T-helper 2 cell (primary cell): ENCODE measurements at regions not wholly inside any gene's neighbourhood (a gene's known extent, or its start where the extent isn't known, plus 50 kb on each side); places are given as distances from the start of the nearest gene placed in this dataset.

Experiments used
- DNase-seq, 5 experiments: peaks; one replicate each; pipeline versions ENCODE4 v3.0.0 to v3.0.0-alpha.2; 2012 to 2022

DNA sequence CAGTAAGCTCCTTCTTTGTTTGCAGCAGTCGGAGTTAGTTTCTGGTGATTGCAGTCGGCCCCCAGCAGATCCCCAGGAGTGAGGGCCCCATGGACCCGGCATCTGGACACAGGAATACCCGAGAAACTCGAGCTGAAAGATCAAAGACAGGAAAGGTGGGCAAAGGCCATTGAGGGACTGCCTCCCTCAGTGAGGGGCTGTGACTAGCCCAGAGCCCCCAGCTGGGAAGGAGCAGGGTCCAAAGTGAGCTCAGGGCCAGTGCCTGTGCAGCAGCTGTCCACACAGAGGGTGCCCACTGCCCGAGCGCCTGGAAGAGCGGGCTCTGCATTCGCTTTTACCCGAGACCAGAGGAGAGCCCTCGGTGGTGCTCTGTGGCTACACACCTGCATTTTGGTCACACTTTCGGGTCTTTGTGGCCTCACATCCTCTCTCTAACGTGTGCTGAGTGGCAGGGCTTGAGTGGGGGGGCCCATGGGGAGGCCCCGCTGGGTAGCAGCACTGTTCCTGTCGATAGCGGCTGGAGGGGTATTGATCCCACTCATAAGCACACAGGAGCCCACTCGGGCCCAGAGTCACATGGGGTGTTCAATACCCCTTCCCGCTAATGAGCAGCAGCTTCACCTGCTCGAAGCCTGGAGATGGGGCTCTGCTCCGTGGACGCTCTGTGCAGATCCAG, 532.9 kb downstream of the TBC1D22A start:
- DNase-seq: no peak

DNA sequence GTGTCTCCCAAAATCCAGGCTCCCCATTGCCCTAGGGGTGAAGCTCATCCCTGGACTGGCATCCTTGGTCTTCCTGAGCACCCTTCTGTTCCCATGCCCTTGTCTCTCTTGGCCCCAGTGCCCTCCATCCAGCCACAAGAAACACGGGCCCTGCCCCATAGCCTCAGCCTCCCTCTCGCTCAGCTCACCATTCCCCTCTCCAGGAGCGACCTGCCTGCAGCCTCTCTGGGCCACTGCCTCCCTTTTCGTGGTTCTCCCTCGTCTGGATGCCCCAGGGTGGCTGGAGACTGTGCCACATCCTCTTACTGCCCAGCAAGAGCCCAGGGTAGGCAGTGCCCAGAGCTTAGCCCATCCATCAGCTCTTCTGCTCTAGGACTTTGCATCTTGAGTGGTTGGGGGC, 532.1 kb downstream of the TBC1D22A start:
- no peak for DNase-seq

DNA sequence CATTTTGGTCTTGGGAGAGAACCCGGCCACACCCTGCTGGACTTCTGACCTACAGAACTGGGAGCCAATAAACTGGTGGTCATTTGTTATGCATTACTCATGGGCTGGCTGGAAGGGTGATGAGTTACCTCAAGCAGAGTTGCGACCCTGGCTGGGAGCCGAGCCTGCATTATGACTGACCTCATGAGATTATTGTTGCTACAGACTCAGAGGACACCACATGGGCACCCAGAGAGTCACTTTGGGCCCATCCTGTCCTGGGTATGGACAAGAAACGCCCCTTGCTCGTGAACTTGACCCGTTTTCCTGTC, 531.7 kb downstream of the TBC1D22A start:
- DNase-seq: no peak

DNA sequence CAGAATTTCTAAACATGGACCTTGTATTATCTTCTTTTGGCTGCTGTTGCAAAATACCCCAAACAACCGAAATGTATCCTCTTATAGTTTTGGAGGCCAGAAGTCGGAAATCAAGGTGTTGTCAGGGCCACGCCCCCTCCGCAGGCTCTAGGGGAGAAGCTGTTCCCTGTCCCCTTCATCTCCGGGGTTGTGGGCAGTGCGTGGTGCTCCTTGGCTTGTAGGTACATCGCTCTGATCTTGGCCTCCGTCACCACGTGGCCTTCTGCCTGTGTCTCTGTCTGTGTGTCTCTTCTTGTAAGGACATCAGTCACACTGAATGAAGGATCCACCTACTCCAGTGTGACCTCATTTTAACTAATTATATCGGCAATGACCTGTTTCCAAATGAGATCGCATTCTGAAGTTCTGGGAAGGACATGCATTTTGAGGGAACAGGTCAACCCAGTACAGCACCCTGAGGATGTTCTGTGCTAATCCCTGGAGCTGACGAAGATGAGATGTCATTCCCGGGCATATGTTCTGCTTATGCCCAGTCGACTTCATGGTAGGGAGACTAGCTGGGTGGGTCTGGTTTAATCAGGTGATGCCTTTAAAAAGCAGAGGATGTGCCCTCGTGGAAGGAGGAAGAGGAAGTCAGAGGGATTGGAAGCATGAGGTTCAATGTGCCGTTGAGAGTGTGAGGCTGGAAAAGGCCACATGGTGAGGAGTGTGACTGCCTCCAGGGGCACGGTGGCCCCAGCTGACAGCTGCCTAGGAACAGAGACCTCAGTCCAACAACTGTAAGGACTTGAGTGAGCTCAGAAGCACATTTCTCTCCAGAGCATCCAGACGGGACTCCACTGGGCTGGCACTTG, 531.1 kb downstream of the TBC1D22A start:
- DNase-seq: no peak

DNA sequence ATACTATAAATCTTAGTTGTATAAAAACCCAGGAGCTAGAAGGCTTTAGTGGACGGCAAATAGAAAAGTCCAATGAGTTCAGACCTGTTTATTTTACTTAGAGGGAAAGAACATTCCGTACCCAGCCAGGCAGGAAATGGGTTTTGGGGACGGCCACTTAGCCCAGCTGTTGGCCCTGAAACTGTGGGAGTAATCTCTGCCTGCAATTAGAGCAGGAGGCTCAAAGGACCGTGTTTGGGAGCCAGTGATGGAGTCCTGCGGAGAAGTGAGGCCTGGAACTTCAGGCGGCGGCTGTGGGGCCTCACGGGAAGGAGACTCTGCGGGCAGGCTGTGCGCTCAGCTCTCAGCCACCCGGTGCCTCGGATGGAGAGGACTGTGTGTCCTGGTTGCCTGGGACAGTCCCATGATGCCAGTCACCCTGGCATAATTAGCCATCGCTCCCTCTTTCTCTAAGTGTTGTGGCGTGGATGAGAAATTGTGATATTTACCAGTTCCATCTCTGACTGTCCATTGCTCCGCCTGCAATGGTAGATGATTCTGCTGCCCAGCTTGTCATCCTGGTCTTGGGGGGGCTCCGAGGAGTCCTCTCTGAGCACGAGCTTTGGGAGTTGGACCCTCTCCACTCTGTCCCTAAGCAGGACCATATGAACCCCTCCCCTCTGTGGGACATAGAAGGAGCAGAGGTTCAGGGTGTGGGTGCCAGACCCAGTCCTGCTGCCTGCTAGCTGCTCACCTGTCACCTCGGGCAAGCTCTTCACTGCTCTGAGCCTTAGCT, 530.3 kb downstream of the TBC1D22A start:
- no peak for DNase-seq

DNA sequence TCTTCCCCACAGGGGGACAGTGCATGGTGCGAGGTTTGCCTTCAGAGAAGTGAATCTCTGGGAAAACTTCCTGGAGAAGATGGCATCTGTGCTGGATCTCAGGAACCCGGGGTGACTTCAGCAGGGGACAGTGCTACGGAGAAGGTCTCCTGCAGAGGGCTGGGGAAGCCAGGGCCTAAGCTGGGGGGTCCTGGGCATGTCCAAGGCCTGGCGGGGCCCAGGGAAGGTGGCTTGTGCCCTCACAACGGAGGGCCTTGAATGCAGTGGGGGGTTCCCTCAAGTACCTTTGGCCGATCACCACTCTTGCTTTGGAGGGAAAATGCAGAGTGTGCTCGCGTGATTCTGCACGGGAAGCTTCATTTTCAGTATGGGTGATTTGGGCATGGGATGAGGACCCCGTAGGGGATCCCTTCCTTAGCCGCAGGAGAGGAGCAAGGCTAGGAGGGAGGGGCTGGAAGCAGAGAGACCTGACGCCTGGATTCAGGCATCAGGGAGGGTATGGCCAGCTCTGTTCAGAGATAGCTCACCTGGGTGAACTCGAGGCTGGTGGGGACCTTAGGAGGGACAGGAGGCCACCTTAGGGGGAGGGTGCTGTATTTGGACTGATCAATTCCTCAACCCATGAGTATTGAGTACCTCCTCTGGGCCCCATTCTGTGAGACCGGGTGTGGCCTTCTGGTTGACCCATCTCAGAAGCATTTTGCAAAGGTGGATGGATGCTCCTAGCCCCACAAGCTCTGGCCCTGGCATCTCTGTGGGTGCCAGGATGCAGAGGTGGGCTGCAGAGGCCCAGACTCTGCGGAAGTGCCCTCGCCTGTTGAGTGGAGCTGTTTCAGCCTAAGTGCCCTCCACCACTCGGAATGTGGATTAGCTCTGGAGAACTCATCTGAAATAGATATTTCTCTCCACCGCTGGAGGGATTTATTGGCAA, 529.4 kb downstream of the TBC1D22A start:
- DNase-seq: no peak

DNA sequence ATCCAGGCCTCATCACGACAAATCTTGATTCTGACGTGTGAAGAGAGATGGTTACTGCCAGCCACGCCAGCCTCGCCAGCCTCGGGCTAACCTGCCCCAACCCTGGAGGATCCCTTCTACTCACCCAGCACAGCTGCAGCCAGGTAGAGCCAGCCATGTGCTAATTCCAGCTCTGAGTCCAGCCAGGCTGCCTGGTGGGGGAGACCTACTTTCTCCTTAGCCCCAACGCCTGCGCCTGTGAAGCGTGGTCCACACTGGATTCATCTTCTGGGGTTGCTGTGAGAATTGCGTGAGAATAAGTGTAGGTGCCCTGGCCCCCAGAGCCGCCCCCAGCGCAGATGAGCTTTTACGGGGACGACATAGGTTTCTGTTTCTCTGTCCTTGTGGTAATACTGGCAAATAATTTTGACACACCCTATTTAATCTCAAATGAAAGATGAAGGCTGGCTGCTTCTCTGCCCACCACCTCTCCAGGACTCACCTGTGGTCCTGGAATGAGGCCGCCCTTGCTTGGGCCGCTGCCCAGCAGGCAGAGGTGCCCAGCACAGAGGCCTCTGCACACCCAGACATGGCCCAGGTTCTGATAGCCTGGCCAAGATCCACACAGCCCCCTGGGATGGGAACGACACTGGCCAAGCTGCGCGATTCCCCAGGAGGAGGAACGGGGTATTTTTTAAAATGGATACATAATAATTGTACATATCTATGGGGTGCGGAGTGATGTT, 528.4 kb downstream of the TBC1D22A start:
- DNase-seq: no peak

DNA sequence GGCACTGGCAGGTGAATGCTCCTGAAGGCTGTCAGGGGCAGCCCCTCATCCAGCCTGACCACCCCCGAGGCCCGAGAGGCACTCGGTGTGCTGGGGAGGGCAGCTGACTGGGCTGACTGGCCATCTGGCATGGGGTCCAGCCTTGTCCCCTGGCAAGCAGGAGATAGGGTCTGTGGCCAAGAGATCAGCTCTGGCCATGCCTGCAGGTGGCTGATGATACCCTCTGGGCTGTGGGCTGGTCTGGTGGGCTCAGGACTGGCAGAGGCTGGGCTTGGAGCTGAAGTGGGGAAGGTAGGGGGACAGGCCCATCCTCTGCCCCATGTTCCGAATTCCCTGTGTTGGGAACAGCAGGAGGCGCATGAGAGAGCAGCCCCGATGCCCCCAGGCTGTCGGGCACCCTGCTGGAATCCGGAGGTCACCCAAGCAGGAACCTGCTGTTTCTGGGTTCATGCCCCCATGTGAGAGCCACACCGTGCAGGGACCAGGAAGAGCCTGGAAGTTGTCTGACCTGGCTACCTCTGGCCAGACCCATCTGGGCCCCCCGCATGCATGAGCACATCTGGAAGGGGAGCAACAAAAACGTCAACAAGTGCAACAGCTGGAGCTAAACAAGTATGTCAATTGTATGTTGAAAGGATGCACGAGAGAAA, 527.0 kb downstream of the TBC1D22A start:
- DNase-seq: no peak

DNA sequence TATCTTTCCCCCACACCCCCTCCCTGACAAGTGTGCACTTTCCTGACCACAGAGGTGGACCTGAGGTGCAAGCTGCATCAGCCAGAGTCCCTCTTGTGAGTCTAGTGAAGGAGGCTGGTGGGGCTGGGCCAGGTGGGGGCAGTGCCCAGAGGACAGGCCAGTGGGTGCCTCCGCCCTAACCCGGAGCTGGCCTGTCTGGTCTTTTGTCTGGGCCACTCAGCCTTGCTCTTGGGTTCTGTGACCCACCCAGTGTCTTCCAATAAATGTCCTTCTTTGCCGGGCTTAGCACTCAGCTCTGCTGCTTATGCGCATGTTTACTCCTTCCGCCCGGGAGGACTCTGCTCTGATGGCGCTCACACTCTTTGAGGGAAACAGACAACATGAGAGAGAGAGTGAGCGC, 526.2 kb downstream of the TBC1D22A start:
- no peak for DNase-seq

DNA sequence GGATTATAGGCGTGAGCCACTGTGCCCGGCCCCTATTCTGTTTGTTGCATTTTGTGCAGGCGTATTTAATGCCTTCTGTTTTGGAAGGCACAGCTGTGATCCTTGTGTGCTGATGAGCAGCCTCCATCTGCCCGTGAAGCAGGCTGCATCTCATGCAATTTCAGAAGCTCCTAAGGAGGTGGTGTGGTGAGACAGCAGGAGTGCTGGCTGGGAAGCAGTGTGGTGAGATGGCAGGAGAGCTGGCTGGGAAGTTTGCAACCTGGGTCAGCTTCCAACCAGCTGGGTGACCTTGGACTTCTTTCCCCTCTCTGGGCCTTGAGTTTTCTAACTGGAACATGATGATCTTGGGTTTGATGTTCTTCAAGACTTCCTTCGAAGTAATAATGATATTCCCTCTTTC, 525.1 kb downstream of the TBC1D22A start:
- DNase-seq: no peak

DNA sequence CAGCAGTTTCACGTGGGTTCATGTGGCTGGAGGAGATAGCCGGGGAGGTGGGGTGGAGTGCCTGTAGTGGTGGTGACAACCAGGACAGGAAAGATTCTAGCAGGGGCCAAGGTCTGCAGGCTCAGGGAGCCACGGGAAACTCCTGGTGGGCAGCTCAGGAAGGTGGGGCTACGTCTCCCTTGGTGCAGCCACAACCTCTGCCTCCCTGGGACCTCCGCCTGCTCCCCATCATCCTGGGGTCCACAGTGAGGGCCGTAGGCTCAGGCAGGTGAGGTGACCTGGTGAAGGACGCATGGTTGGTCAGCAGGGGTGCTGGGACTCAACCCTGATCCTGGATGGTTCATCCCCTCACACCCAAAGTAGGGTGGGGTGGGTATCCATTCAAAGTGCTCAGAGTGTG, 524.1 kb downstream of the TBC1D22A start:
- DNase-seq: no peak

DNA sequence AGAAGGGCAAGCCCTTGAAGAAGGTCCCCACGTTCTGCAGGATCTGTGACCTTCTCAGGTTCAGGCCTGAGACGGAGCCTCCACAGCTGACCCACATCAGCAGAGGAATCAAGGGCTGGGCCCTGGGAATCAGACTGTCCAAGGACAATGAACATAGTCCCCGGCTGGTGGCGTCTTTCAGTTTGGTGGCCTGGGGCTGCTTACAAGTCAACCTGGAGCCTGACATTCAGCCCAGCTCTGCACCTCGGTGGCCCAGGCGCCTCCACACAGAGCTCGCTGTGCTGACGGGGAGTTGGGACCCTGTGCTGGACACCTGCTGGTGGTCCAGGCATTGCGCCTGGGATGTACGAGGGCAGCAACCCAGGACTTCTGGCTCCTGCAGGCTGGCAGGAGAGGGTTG, 523.5 kb downstream of the TBC1D22A start:
- DNase-seq: no peak

DNA sequence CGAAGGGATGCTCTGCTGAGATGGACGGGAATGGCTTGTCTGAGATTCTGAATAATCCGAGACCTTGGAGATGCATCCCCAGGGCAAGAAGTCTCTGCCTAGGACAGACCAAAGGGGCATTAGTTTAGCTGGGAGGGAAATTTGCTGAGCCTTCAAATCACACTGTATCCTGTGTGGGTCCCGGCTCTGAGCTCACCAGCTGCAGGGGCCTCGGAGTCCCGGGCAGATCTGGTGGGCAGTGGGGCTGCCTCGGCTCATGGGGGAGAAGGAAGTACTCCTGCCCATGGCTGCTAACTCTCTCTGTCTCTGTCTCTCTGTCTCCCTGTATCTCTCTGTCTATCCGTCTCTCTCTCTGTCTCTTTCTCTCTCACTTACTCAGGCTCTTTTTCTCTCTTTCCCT, 522.4 kb downstream of the TBC1D22A start:
- no peak for DNase-seq

DNA sequence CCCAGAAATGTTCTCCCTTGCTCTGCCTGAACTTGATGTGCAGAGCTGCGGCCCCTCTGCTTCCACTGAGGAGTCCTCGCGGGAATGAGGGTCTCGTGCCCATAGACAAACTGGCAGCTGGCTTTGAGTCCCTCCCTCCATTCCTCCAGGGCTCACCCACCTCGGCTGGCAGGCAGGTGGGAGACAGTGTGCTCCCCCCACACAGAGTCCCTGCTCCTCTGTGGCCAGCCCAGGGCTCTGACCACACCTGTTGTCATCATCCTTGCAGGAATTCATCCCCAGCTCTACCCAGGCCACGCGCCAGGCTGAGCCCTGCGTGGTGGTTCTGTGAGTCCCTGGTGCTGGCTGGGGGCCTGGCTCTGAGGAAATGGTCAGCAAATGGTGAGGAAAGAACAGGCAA, 521.9 kb downstream of the TBC1D22A start:
- no peak for DNase-seq

DNA sequence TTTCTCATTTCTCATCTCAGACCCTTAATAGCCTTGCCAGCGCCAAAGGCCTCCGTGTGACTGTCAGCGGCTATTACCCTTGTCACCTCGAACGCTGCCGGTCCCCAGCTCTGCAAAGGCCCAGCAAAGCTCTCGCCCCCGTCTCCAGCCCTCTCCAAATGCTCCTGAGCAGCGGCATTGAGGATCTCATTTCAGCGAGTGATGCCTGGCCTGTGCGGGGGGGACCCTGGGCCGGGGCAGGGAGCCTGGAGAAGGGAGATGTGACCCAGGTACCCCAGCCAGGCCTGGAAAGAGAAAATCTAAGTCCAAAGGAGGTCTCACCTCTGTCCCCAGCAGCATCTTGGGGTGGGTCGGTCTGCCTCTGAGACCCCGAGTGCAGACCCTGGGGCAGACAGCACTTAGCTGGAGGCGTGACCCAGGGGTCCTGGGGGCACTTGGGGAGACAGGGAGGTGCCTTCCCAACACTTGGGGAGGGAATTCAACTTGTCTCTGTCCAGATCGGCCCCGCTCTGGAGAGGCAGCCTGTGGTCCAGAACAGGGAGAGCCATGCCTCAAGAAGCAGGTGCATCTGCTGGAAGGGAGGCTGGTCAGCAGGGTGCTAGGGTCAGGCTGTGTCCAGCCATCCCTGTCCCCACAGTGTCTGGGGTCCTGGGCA, 521.3 kb downstream of the TBC1D22A start:
- DNase-seq: no peak

DNA sequence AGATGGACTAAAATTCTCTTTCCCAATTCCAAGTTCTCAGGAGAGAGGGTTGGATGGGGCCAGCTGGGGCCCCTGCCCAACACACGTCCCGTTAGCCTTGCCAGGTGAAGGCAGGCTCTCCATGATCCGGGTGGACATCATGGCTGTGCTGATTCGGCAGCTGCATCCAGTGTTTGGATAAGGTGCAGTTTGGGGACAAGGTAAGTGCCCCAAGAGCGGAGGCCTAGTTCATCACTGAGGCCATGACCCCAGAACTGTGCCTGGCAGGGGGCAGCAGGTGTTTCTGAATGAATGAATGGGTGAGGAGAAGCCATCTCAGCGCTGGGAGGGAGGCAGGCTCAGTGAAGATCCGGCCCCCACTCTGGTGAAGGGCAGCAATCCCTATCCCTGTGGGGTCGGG, 520.4 kb downstream of the TBC1D22A start:
- DNase-seq: no peak

DNA sequence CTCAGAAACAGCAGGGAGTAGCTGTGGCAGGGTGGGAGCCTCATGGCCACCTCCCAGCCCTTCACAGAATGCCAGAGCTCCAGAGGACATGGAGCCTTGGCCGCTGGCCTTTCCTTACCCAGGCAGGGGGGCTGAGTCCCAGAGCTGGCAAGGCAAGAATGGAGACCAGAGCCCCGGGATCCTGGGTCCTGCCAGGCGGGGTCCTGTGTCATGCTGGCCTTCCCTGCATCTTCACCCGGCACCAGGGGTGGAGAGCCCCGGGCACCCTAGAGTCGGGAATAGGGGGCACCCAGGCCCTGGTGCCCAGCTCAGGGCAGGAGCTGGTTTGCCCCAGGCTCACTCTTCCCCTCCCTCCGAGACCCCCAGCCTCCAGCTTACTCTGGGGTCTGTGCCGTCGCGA, 519.9 kb downstream of the TBC1D22A start:
- no peak for DNase-seq

DNA sequence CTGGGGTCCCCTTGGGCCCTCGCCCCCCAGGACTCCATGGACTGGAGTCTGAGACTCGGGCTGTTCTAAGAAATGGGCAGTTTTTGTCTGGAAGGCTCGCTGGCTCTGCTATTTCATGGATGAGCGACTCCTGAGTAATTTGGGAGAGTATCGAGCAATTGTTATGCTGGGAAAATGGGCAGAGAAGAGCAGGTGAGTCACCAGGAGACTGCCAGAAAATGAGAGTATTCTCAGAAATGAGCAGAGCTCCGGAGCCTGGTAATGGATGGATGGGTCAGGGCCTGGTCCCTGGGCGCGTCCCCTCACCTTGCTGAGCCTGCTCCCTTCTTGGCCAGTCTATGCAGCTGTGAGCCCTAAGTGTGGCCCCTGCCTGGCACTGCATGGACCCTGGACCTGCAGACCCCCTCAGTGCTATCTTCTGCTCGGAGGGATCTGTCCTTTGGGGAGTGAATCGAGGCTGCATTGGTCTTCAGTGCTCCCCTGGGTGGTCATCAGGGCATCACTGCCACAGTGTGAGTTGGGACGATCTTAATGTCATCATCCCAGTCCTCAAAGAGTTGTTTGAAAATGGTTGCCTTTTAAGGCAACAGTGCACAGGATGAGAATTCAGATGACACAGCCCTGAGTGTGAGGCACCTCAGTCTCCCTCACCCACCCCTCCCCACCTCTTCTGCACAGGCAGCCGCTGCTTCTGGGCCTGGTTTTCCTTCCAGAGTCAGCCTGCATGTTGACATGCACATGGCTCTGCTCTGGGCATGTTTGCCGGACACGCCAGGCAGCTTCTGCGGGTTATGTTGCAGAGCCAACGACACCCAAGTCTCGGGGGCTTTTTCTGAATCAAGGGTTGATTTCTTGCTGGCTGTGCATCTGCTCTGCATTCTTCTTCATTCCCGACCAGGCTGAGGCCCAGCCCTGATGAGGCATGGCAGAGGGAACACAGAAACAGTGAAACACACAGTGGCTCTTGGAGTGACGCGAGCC, 519.0 kb downstream of the TBC1D22A start:
- DNase-seq: no peak

DNA sequence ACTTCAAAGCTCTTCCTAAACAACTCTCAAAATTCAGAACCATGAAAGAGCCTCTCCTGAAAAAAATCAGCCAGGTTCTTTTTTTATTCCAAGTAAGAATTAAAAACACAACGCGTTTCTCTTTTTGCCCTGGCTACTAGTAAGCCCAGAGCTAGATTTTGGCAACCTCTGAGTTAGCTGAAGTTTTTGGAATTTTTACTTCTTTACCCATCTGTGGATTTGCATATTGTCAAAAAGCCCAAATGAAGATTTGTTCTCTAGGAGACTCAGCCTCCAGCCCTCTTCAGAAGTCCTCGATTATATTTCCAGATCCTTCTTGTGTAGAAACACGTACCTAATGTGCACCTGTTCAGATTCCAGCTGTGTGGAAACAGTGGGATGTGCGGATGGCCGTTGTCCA, 517.9 kb downstream of the TBC1D22A start:
- no peak for DNase-seq

DNA sequence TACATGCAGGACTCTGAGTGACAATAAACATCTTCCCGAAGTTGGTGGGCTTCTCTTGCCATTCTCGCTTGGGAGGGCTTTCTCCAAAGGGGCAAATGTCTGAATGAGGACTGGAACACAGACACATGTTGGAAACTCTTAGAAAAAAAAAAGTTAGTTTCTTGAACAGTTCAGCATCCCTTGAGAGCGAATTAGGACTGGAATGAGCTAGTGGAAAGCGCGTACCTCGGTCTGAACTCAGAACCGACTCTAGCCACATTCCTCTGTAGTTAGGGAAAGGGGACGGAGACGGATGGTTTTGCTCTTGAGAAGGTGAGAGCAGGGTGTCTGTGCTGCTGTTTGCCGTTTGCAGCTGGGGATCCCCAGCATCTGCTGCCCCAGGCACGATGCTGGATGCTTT, 517.3 kb downstream of the TBC1D22A start:
- no peak for DNase-seq
